Tibial nerve (tissue), 3 donors: ENCODE measurements at regions not wholly inside any gene's neighbourhood (a gene's known extent, or its start where the extent isn't known, plus 50 kb on each side); places are given as distances from the start of the nearest gene placed in this dataset.

Source experiments
- CTCF ChIP-seq, 5 experiments: fragments of 200-600 bp in 3 of 5; fragments of 450-650 bp in 2 of 5; sonication (generic) in 3 of 5; IDR thresholded peaks; one replicate each; pipeline ENCODE4 v1.5.1; 2016 to 2019; ENCODE audit warnings: antibody characterized with exemption in 5 of 5, mild to moderate bottlenecking in 3 of 5, moderate library complexity in 2 of 5
- POLR2A ChIP-seq, 2 donors: fragments of 450-650 bp; IDR thresholded peaks; one replicate each; pipeline ENCODE4 v1.6.1; 2017; ENCODE audit warnings: antibody characterized with exemption in 2 of 2, mild to moderate bottlenecking in 2 of 2, moderate library complexity in 2 of 2

GRCh38 chr2:30356776-30357175, 90.3 kb upstream of the LCLAT1 start:
- TF ChIP-seq CTCF (IDR thresholded peaks at IDR 0.05) = no peak
- no peak for TF ChIP-seq POLR2A (IDR thresholded peaks at IDR 0.05)
